ENCODE measurements at regions not wholly inside any gene's neighbourhood (a gene's known extent, or its start where the extent isn't known, plus 50 kb on each side); places are given as distances from the start of the nearest gene placed in this dataset.

- DNase-seq (ENCODE audit: low spot score) = no peak
- Mint-ChIP-seq H3K4me3 (ENCODE audit: unreplicated experiment) (no peak overlapping the region), H3K27me3 (ENCODE audit: low read depth) (no peaks in the 10 kb centered on the region), H3K27ac (ENCODE audit: unreplicated experiment) (no peak overlapping the region), H3K4me1 (ENCODE audit: low read depth) (no peaks in the 10 kb centered on the region), H3K36me3 (ENCODE audit: low read depth) (no peaks in the 10 kb centered on the region), H3K9me3 (ENCODE audit: low read depth) (no peaks in the 10 kb centered on the region)
- TF ChIP-seq CTCF (IDR thresholded peaks at IDR 0.05) = no peak
Measured at GRCh38 chr6:103184776-103185175, 1674.9 kb downstream of the HACE1 start.

GRCh38 chr6:103183831-103184411 is 1675.8 kb downstream of the HACE1 start:
- no peaks in the 10 kb centered on the region for H3K36me3 Mint-ChIP-seq (ENCODE audit: low read depth)
- peak; percentile 59 for DNase-seq (ENCODE audit: low spot score)
- H3K27me3 Mint-ChIP-seq (ENCODE audit: low read depth) = peaks cover 2% of the 10 kb centered on the region
- no peaks in the 10 kb centered on the region for H3K9me3 Mint-ChIP-seq (ENCODE audit: low read depth)
- H3K4me1 Mint-ChIP-seq (ENCODE audit: low read depth) = no peaks in the 10 kb centered on the region
- no peak overlapping the region for H3K4me3 Mint-ChIP-seq (ENCODE audit: unreplicated experiment)
- no peak overlapping the region for H3K27ac Mint-ChIP-seq (ENCODE audit: unreplicated experiment)
- TF ChIP-seq CTCF (IDR thresholded peaks at IDR 0.05) = no peak

- H3K36me3 Mint-ChIP-seq (ENCODE audit: low read depth) = no peaks in the 10 kb centered on the region
- H3K27me3 Mint-ChIP-seq (ENCODE audit: low read depth) = peaks cover 2% of the 10 kb centered on the region
Measured at GRCh38 chr6:103178193-103178592, 1681.5 kb downstream of the HACE1 start.

GRCh38 chr6:103177791-103178190 is 1681.9 kb downstream of the HACE1 start:
- DNase-seq (ENCODE audit: low spot score) = no peak
- no peak for TF ChIP-seq CTCF (IDR thresholded peaks at IDR 0.05)
- Mint-ChIP-seq H3K36me3 (ENCODE audit: low read depth) (no peaks in the 10 kb centered on the region), H3K27me3 (ENCODE audit: low read depth) (peaks cover 2% of the 10 kb centered on the region), H3K4me3 (ENCODE audit: unreplicated experiment) (no peak overlapping the region), H3K27ac (ENCODE audit: unreplicated experiment) (no peak overlapping the region), H3K4me1 (ENCODE audit: low read depth) (no peaks in the 10 kb centered on the region), H3K9me3 (ENCODE audit: low read depth) (no peaks in the 10 kb centered on the region)

More at GRCh38 chr6:103178193-103178592, 1681.5 kb downstream of the HACE1 start:
- TF ChIP-seq CTCF (IDR thresholded peaks at IDR 0.05) = no peak
- Mint-ChIP-seq H3K27ac (ENCODE audit: unreplicated experiment) (no peak overlapping the region), H3K4me1 (ENCODE audit: low read depth) (no peaks in the 10 kb centered on the region), H3K9me3 (ENCODE audit: low read depth) (no peaks in the 10 kb centered on the region), H3K4me3 (ENCODE audit: unreplicated experiment) (no peak overlapping the region)
- DNase-seq (ENCODE audit: low spot score) = no peak

GRCh38 chr6:103175056-103175455 is 1684.7 kb downstream of the HACE1 start:
- no peak for DNase-seq (ENCODE audit: low spot score)
- Mint-ChIP-seq H3K36me3 (ENCODE audit: low read depth) (no peaks in the 10 kb centered on the region), H3K4me3 (ENCODE audit: unreplicated experiment) (no peak overlapping the region), H3K27me3 (ENCODE audit: low read depth) (peaks cover 2% of the 10 kb centered on the region), H3K9me3 (ENCODE audit: low read depth) (no peaks in the 10 kb centered on the region), H3K27ac (ENCODE audit: unreplicated experiment) (no peak overlapping the region), H3K4me1 (ENCODE audit: low read depth) (no peaks in the 10 kb centered on the region)
- TF ChIP-seq CTCF (IDR thresholded peaks at IDR 0.05) = no peak
